NCI-H2196 treated with DMSO at 0.1 percent for 48 hours (cell line): ENCODE measurements at regions not wholly inside any gene's neighbourhood (a gene's known extent, or its start where the extent isn't known, plus 50 kb on each side); places are given as distances from the start of the nearest gene placed in this dataset.

Source experiments
- DNase-seq: peaks from one replicate; lab custom pipeline; 2025; ENCODE audit not compliant: unreplicated experiment; lab: John Stamatoyannopoulos, UW

- no peak for DNase-seq
Measured at GRCh38 chr22:47299211-47299862, 536.9 kb downstream of the TBC1D22A start.

DNA sequence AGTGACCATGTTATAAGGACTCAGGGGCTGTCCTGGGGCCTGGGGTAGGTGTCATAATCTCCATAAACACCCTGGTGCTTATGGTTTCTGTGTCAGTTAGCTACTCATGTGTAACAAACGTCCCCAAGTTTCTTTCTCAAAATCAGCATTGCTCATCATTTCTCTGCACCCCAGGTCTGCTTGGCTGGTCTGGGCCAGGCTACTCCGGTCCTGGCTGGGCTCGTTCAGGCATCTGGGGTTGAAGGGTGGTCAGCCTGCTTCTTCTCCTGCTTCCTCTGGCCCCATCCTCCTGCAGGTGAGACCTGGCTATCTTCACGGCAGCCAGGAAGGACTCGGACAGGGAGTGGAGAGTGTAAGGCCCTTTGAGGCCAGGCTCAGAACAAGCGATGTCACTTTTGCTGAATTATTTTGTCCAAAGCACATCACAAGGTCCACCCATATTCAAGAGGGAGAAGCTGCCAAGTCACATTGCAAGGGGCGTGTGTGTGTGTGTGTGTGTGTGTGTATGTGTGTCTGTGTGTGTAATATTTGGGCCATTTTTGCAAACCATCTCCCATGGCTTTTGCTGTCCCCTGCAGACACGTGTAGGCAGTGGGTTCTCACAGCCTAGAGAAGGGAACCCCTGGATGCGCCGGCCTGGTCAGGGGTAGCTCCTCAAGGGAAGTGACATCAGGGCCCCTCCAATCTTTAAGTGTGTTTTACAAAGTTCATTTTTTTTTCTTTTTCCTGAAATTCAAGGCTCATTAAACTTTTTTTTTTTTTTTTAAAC, 535.8 kb downstream of the TBC1D22A start:
- DNase-seq, result no peak

DNA sequence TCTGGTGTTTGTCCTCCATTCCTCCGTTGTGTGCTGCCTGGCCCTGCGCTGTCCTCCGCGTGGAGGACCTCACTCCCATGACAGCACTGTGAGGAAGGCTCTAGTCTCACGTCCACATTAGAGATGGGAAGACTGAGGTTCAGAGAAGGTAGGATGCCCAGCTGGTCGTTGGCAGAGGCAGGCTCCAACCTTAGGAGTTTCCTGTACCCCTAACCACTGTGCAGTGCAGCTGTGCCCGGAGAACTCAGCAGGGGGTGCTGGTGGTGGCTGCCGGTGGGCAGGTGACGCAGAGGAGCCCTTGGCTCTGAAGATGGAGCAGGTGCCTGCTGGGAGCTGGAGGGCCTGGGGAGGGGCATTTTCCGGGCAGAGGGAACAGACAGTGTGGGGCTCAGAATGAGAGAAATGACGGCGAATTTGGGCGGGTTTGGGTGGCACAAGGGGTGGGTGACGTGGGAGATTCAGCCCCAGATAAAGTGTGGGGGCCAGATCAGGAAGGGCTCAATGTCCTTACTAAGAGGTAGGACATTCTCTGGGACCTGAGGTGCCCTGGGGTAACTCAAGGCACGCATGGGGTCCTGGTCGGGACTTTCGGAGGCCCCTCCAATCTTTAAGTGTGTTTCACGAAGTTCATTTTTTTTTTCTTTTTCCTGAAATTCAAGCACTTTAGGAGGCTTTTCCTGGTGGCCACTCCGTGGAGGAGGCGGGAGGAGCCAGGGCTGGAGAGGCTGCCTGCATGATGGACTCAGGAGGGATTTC, 535.0 kb downstream of the TBC1D22A start:
- DNase-seq, result no peak

DNA sequence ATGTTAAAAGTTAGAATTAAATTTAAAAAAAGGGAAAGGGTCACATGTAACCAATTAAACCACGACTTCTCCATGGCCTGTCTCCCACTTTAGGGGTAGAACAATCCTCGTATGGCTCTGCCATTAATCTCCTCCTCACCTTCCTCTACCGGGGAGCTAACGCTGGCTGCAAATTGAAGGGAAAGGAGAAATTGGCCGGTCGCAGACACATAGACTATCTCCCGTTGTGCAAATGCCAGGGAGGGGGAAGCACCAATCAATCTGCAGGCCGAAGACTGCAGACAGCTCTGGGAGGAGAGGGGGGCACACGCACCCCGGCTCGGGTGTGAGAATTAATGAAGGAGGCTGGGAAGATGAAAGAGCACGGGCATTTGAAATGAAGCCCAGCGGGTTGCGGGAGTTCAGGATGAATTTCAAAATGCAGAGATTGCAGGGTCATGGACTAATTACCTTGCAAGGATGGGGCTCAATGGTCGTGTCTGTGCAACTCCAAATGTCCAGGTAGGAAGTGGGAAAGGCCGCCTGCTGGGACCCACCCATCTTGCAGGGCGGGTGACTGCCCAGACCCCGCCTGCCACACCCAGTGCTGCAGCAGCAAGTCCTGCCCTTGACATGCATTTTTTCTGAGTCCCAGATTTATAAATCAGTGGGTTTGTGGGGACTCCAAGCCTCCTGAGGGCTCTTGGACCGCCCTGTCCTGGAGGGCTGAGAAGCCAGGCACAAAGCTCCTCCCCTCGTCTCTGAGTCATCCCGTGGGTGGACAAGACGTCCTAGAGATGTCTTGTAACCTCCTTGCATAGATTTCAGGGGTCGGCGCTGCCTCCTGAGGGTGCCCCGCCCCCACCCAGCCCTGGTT, 534.2 kb downstream of the TBC1D22A start:
- no peak for DNase-seq

GRCh38 chr22:47295982-47296381, 533.5 kb downstream of the TBC1D22A start:
- DNase-seq, result no peak

GRCh38 chr22:47295226-47295901, 532.9 kb downstream of the TBC1D22A start:
- DNase-seq, result no peak

GRCh38 chr22:47294576-47294975, 532.1 kb downstream of the TBC1D22A start:
- DNase-seq, result no peak

- DNase-seq, result no peak
Measured at GRCh38 chr22:47294222-47294532, 531.7 kb downstream of the TBC1D22A start.

GRCh38 chr22:47293368-47294221, 531.1 kb downstream of the TBC1D22A start:
- DNase-seq, result no peak

DNA sequence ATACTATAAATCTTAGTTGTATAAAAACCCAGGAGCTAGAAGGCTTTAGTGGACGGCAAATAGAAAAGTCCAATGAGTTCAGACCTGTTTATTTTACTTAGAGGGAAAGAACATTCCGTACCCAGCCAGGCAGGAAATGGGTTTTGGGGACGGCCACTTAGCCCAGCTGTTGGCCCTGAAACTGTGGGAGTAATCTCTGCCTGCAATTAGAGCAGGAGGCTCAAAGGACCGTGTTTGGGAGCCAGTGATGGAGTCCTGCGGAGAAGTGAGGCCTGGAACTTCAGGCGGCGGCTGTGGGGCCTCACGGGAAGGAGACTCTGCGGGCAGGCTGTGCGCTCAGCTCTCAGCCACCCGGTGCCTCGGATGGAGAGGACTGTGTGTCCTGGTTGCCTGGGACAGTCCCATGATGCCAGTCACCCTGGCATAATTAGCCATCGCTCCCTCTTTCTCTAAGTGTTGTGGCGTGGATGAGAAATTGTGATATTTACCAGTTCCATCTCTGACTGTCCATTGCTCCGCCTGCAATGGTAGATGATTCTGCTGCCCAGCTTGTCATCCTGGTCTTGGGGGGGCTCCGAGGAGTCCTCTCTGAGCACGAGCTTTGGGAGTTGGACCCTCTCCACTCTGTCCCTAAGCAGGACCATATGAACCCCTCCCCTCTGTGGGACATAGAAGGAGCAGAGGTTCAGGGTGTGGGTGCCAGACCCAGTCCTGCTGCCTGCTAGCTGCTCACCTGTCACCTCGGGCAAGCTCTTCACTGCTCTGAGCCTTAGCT, 530.3 kb downstream of the TBC1D22A start:
- no peak for DNase-seq

- DNase-seq, result no peak
Measured at GRCh38 chr22:47291565-47292495, 529.4 kb downstream of the TBC1D22A start.

DNA sequence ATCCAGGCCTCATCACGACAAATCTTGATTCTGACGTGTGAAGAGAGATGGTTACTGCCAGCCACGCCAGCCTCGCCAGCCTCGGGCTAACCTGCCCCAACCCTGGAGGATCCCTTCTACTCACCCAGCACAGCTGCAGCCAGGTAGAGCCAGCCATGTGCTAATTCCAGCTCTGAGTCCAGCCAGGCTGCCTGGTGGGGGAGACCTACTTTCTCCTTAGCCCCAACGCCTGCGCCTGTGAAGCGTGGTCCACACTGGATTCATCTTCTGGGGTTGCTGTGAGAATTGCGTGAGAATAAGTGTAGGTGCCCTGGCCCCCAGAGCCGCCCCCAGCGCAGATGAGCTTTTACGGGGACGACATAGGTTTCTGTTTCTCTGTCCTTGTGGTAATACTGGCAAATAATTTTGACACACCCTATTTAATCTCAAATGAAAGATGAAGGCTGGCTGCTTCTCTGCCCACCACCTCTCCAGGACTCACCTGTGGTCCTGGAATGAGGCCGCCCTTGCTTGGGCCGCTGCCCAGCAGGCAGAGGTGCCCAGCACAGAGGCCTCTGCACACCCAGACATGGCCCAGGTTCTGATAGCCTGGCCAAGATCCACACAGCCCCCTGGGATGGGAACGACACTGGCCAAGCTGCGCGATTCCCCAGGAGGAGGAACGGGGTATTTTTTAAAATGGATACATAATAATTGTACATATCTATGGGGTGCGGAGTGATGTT, 528.4 kb downstream of the TBC1D22A start:
- DNase-seq, result no peak

- no peak for DNase-seq
Measured at GRCh38 chr22:47289336-47289985, 527.0 kb downstream of the TBC1D22A start.

DNA sequence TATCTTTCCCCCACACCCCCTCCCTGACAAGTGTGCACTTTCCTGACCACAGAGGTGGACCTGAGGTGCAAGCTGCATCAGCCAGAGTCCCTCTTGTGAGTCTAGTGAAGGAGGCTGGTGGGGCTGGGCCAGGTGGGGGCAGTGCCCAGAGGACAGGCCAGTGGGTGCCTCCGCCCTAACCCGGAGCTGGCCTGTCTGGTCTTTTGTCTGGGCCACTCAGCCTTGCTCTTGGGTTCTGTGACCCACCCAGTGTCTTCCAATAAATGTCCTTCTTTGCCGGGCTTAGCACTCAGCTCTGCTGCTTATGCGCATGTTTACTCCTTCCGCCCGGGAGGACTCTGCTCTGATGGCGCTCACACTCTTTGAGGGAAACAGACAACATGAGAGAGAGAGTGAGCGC, 526.2 kb downstream of the TBC1D22A start:
- DNase-seq, result no peak

DNA sequence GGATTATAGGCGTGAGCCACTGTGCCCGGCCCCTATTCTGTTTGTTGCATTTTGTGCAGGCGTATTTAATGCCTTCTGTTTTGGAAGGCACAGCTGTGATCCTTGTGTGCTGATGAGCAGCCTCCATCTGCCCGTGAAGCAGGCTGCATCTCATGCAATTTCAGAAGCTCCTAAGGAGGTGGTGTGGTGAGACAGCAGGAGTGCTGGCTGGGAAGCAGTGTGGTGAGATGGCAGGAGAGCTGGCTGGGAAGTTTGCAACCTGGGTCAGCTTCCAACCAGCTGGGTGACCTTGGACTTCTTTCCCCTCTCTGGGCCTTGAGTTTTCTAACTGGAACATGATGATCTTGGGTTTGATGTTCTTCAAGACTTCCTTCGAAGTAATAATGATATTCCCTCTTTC, 525.1 kb downstream of the TBC1D22A start:
- no peak for DNase-seq

DNA sequence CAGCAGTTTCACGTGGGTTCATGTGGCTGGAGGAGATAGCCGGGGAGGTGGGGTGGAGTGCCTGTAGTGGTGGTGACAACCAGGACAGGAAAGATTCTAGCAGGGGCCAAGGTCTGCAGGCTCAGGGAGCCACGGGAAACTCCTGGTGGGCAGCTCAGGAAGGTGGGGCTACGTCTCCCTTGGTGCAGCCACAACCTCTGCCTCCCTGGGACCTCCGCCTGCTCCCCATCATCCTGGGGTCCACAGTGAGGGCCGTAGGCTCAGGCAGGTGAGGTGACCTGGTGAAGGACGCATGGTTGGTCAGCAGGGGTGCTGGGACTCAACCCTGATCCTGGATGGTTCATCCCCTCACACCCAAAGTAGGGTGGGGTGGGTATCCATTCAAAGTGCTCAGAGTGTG, 524.1 kb downstream of the TBC1D22A start:
- DNase-seq, result no peak

GRCh38 chr22:47285981-47286380, 523.5 kb downstream of the TBC1D22A start:
- no peak for DNase-seq
